HAP-1 (cell line): ENCODE measurements at regions not wholly inside any gene's neighbourhood (a gene's known extent, or its start where the extent isn't known, plus 50 kb on each side); places are given as distances from the start of the nearest gene placed in this dataset.

Source experiments
- DNase-seq, 2 experiments: peaks; one replicate each; pipeline ENCODE4 v3.0.0-alpha.2; 2016 to 2020; ENCODE audit warnings: low spot score in 2 of 2
- H3K27me3 ChIP-seq: fragments of 250-450 bp; sonication (Bioruptor Pico); 2 replicates; pipeline ENCODE4 v1.5.1; 2020; ENCODE audit warnings: low read depth, mild to moderate bottlenecking, moderate library complexity
- H3K36me3 ChIP-seq: fragments of 250-450 bp; sonication (Bioruptor Pico); replicated peaks from 2 replicates; pipeline ENCODE4 v1.5.1; 2020; ENCODE audit warnings: mild to moderate bottlenecking
- H3K4me1 ChIP-seq: fragments of 250-450 bp; sonication (Bioruptor Pico); 2 replicates; pipeline ENCODE4 v1.5.1; 2020; ENCODE audit warnings: mild to moderate bottlenecking
- H3K4me3 ChIP-seq: fragments of 250-450 bp; sonication (Bioruptor Pico); 2 replicates; pipeline ENCODE4 v1.5.1; 2020; ENCODE audit warnings: mild to moderate bottlenecking, moderate library complexity
- H3K9me3 ChIP-seq: fragments of 250-450 bp; sonication (Bioruptor Pico); 2 replicates; pipeline ENCODE4 v1.5.1; 2020; ENCODE audit warnings: mild to moderate bottlenecking, moderate library complexity
- in situ Hi-C: fragments of 300-500 bp; cut with MboI; formaldehyde crosslinking; loops from 3 replicates; pipeline ENCODE4 v1.14.3; 2020; ENCODE audit warnings: low sequenced_read_pairs, inconsistent platforms, mixed read lengths

DNA sequence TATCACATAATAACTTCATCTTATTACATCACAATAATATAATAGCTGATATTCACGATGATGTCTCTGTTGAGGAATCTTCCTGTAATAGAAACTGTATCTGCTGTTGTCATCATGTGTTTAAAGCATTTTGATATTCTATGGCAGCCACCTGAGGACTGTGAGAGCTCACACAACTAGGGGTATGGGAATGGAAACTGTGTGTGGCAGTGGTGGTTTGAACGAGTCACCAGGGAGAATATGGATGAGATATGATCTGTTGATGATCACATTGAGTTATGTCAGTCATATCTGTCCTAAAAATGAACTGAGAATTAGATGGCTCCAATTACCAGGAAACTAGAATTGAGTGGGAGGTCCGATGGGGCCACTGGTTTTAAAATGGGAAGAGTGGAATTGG is 169.6 kb downstream of the MID1IP1 start:
- H3K9me3 ChIP-seq, result no peaks in the 10 kb centered on the region; the same call in 1 of the 2 replicates
- no peaks in the 10 kb centered on the region for H3K36me3 ChIP-seq
- no peaks in the 10 kb centered on the region for H3K4me1 ChIP-seq
- H3K27me3 ChIP-seq, result no peaks in the 10 kb centered on the region
- DNase-seq, result no peak
- H3K4me3 ChIP-seq, result no peak overlapping the region
- in situ Hi-C loops, result no loop called here

DNA sequence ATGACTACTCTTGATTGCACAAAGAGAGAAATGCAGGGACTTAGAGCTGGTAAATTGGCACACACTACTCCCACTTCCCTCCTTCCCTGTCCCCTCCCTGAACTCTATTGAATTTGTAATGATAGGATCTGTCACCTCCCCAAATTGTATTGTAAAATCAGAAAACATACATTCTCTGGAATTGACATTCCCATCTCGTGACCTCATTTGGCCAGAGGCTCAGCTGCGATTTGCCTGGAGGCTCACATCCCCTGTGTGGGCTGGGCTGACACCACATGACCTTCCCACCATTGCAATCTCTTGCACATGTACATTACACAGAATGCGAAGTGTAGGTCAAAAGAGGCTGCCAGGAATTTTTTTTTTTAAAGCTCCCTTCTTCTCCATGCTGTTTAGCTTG is 172.1 kb downstream of the MID1IP1 start:
- in situ Hi-C loops, result no loop called here

DNA sequence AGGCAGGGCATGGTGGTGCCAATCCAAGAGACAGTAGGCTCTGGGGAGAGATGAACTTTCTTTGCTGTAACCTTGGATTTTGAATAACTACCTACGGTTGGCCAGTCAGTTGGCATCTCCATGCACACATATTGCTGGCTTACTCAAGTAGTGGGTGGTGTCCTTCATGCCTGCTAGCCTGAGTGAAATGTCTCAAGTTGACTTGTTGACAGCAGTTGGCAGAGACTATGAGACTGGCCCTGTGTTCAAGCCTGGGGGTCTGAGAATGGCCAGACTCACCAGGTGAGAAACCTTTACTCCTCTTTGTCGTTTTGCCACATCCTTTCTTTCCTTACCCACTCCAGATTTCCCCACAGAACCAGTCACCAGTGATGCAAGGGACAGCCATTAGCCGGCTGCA is 173.3 kb downstream of the MID1IP1 start:
- H3K4me3 ChIP-seq, result no peak overlapping the region
- H3K9me3 ChIP-seq, result no peaks in the 10 kb centered on the region; the same call in 1 of the 2 replicates
- no peaks in the 10 kb centered on the region for H3K4me1 ChIP-seq
- no peaks in the 10 kb centered on the region for H3K36me3 ChIP-seq
- no peaks in the 10 kb centered on the region for H3K27me3 ChIP-seq
- DNase-seq, result no peak
- in situ Hi-C loops, result no loop called here

More for the DNA sequence above, 172.1 kb downstream of the MID1IP1 start:
- no peaks in the 10 kb centered on the region for H3K27me3 ChIP-seq
- DNase-seq, result peak in 1 of 2 experiments; percentile 23
- no peak overlapping the region for H3K4me3 ChIP-seq
- H3K36me3 ChIP-seq, result no peaks in the 10 kb centered on the region
- H3K9me3 ChIP-seq, result no peaks in the 10 kb centered on the region; the same call in 1 of the 2 replicates
- H3K4me1 ChIP-seq, result no peaks in the 10 kb centered on the region

DNA sequence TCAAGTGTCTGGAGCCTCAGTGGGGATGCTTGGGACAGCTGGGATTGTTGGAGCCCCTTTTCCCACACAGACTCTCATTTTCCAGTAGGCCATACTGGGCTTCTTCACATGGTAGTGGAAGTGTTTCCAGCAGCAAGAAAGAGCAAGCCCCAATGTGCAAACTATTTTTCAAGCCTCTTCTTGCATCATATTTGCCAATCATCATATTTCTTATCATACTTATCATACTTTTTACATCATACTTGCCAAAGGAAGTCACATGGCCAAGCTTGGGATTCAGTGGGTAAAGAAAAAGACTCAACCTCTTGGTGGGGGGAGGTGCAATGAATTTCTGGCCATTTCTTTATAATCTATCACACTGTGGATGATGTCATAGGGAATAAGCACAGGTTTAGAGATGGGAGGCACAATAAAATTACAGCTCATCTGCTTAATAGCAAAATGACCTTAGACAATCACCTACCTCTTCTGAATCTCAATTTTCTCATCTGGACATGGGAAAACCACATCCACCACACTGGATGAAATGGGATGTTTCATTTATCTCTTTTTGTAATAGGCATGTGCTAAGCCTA is 174.2 kb downstream of the MID1IP1 start:
- Histone ChIP-seq H3K4me3 (no peak overlapping the region), H3K27me3 (no peaks in the 10 kb centered on the region), H3K4me1 (no peaks in the 10 kb centered on the region), H3K36me3 (no peaks in the 10 kb centered on the region), H3K9me3 (no peaks in the 10 kb centered on the region; the same call in 1 of the 2 replicates)
- in situ Hi-C loops, result no loop called here
- DNase-seq, result no peak

DNA sequence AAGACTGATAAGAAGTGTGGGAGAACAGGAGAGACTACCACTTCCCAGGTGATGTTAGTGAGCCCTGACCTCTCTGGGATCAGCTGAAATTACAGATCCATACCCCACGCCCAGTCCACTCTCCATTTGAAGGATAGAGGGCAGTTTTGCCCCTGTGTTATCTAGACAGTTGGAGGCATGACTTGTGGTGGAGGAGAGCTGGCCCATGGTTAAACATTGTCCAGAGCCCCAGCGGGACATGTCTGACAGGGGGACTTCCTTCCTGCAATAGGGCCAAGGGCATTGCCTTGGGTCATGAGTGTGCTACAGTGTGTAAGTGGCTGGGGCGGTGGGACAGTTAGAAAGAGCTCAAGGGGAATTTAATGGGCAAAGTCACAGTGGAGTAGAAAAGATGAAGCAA is 181.1 kb downstream of the MID1IP1 start:
- Histone ChIP-seq H3K36me3 (no peaks in the 10 kb centered on the region), H3K4me1 (no peaks in the 10 kb centered on the region), H3K9me3 (no peaks in the 10 kb centered on the region), H3K27me3 (no peaks in the 10 kb centered on the region), H3K4me3 (no peak overlapping the region)
- in situ Hi-C loops, result loop anchor here (10.0 kb wide), 1 partner anchor 228 kb away; no protein-coding TSS in a partner anchor
- no peak for DNase-seq

DNA sequence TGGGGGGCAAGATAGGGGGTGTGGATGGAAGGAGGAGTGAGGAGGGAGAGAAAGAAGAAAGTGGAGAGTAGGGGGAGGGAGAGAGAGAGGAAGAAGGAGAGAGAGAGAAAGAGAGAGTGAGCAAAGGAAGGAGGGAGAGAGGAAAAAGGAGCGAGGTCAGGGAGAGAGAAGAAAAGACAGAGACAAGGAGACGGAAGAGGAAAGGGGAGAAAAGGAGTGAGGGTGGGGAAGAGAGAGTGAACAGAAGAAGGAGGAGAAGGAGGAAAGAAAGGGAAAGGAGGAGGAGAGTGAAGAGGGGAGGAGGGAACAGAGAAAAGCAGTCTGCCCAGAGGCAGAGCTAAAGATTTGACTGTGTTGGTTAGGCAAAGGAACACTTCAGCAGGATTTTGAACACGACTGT is 181.6 kb downstream of the MID1IP1 start:
- Histone ChIP-seq H3K27me3 (no peaks in the 10 kb centered on the region), H3K4me3 (no peak overlapping the region), H3K9me3 (no peaks in the 10 kb centered on the region), H3K4me1 (no peaks in the 10 kb centered on the region), H3K36me3 (no peaks in the 10 kb centered on the region)
- in situ Hi-C loops, result loop anchor here (10.0 kb wide), 1 partner anchor 228 kb away; no protein-coding TSS in a partner anchor
- no peak for DNase-seq

DNA sequence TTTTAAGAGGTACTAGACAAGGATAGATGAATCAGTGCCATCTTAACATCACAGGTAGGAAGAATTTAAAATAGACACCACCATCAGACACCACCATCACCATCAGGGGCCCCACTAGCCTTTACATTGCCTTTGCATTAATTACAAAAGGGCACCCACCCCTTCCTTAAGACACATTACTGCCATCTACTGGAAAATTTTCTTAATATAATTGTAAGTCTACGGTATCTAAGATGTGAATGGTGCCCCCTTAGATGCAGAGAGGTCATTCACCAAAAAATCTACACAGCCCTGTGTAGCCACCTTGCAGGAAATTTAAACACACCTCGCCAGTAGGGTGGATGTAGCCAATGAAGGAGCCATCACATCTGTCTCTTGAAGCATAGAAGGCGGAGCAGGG is 184.1 kb downstream of the MID1IP1 start:
- no peaks in the 10 kb centered on the region for H3K36me3 ChIP-seq
- DNase-seq, result peak; percentile 12 to 51
- in situ Hi-C loops, result loop anchor here (10.0 kb wide), 1 partner anchor 231 kb away; no protein-coding TSS in a partner anchor
- no peaks in the 10 kb centered on the region for H3K4me1 ChIP-seq
- H3K4me3 ChIP-seq, result no peak overlapping the region
- no peaks in the 10 kb centered on the region for H3K9me3 ChIP-seq
- no peaks in the 10 kb centered on the region for H3K27me3 ChIP-seq

DNA sequence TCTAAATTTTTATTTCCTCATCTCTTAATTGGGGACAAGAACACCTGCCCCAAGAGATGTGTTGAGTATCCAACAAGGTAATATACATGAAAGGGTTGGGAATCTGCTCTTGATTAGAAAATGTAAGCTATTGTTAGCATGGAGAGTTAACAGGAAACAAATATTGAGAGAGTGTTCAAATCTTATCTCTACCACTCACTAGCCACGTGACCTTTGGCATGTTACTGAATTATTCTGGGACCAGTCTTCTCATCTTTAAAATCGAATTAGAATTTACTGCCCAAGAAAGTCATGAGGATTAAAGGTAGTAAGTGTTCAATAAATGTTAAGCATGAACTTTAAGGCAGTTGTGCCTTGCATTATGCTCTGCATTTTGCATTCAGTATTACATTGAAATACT is 184.7 kb downstream of the MID1IP1 start:
- in situ Hi-C loops, result loop anchor here (10.0 kb wide), 1 partner anchor 231 kb away; no protein-coding TSS in a partner anchor
- H3K36me3 ChIP-seq, result no peaks in the 10 kb centered on the region
- H3K4me1 ChIP-seq, result no peaks in the 10 kb centered on the region
- no peaks in the 10 kb centered on the region for H3K27me3 ChIP-seq
- no peaks in the 10 kb centered on the region for H3K9me3 ChIP-seq
- DNase-seq, result no peak
- H3K4me3 ChIP-seq, result no peak overlapping the region

DNA sequence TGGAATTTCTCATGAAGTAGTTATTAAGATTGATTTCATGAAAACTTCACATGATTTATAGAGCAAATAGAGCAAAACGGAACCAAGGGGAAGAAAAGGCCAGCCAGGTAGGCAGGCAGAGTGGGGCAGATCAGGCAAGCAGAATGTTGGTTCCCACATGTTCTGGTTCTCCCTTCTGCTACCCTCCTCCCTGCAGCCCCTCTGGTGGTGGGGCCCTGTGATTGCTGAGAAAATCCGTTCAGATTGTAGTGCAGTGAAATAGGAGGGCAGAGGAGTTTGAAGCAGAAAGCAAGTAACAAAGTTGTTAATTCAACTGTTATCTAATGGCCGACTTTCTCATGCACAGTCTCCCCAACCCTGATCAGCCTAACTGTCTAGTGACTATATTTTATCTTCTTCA is 185.3 kb downstream of the MID1IP1 start:
- Histone ChIP-seq H3K4me3 (no peak overlapping the region), H3K4me1 (no peaks in the 10 kb centered on the region), H3K36me3 (no peaks in the 10 kb centered on the region), H3K27me3 (no peaks in the 10 kb centered on the region), H3K9me3 (no peaks in the 10 kb centered on the region)
- in situ Hi-C loops, result loop anchor here (10.0 kb wide), 1 partner anchor 232 kb away; no protein-coding TSS in a partner anchor
- no peak for DNase-seq

DNA sequence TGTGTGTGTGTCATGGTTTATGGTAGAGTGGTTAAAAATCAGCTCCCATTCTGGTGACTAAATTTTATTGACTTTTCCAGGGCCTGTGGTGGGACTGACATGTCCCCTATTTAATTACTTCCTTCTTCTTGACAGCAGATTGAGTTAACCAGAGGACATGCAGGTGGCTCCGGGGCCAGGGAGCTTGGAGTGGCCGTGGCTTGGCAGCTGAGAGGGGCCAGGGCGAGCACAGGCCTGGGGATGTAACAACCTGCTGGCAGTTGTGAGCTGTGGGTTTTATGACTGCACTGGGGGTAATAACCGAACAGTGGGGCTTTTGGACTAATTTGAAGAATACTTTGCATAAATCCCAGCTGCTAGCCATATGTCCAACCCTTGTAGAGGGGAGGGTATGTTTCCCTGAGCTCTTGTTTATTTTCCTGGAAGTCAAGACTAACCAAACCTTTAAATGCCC is 186.0 kb downstream of the MID1IP1 start:
- in situ Hi-C loops, result loop anchor here (10.0 kb wide), 1 partner anchor 232 kb away; no protein-coding TSS in a partner anchor

DNA sequence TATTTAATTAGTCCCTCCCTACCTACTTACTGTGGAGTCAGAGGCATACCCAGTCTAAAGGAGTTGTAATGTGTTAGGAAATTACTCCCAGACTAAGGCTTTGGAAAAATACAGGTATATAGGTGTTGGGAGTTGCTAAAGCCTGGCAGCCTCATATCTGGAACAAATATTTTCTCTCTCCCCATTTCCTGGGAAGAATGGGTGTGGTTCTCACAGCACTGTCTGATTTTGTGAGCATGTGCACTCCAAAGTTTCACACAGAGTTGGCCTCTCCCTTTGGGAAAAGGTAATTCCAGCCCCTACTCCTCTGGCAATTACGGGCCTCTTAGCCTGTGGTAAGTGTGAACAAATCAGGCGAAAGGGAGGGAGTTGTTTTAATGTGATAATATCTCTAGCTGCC is 187.0 kb downstream of the MID1IP1 start:
- no peak for DNase-seq
- in situ Hi-C loops, result loop anchor here (10.0 kb wide), 1 partner anchor 234 kb away; no protein-coding TSS in a partner anchor
- no peaks in the 10 kb centered on the region for H3K27me3 ChIP-seq
- no peak overlapping the region for H3K4me3 ChIP-seq
- H3K9me3 ChIP-seq, result no peaks in the 10 kb centered on the region
- H3K36me3 ChIP-seq, result no peaks in the 10 kb centered on the region
- H3K4me1 ChIP-seq, result no peaks in the 10 kb centered on the region

More for the DNA sequence above, 186.0 kb downstream of the MID1IP1 start:
- Histone ChIP-seq H3K36me3 (no peaks in the 10 kb centered on the region), H3K4me3 (no peak overlapping the region), H3K27me3 (no peaks in the 10 kb centered on the region), H3K9me3 (no peaks in the 10 kb centered on the region), H3K4me1 (no peaks in the 10 kb centered on the region)
- DNase-seq, result no peak

DNA sequence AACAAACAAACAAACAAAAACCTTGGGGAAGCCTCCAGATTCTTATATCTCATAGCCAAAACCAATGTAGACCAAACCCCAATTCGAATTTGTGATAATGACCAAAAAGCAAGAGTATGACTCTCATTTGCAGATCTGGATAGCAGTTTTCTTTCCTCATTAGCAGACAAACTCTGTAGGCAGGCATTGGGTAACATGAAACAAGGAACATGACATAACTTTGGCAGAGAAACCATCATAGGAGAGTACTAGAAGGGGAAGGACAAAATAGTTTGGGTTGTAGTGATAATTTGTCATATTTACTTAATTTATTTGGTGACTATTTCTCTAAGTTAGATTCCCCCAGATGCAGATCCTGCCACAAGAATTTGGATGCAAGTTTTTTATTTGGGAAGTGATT is 187.8 kb downstream of the MID1IP1 start:
- Histone ChIP-seq H3K4me1 (no peaks in the 10 kb centered on the region), H3K4me3 (no peak overlapping the region), H3K27me3 (no peaks in the 10 kb centered on the region), H3K9me3 (no peaks in the 10 kb centered on the region), H3K36me3 (no peaks in the 10 kb centered on the region)
- no peak for DNase-seq
- in situ Hi-C loops, result loop anchor here (10.0 kb wide), 1 partner anchor 234 kb away; no protein-coding TSS in a partner anchor

DNA sequence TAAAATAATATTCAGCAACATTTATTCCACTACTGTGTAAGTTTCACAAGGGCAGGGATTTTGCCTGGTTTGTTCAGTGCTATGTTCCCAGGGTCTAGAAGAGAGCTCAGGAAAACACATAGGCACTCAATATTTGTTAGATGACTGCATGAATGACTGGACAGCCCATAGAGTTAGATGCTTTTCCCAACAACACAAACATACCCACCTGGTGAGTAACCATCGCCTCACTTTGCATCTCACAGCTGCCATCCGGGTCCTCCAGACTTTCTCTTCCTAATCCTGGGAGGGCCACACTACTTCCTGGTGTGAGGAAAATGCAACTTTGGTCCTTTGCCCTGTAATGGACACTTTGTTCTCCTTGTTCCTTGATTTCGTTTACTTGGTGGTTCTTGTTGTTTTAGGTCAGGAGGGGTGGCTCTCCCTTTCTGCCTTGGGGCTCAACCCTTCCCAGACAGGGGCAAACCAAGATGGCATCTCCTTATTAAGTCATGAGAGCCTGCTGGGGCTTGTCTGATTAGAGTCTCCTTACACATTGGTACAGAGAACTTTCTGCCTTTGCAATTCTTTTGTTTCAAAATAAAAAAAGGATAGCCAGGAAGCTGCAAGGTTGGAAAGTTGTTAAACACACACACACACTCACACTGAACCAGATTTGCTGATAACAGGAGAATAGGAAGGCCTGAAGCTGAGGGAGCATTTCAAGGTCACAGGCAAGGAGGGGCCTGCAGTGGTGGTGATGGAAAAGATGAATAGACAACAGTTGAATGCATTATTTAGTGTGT is 190.6 kb downstream of the MID1IP1 start:
- no peaks in the 10 kb centered on the region for H3K27me3 ChIP-seq
- H3K4me1 ChIP-seq, result no peaks in the 10 kb centered on the region
- no peak overlapping the region for H3K4me3 ChIP-seq
- no peaks in the 10 kb centered on the region for H3K9me3 ChIP-seq
- H3K36me3 ChIP-seq, result no peaks in the 10 kb centered on the region
- in situ Hi-C loops, result no loop called here
- no peak for DNase-seq
